NB4 (cell line): ENCODE measurements at regions not wholly inside any gene's neighbourhood (a gene's known extent, or its start where the extent isn't known, plus 50 kb on each side); places are given as distances from the start of the nearest gene placed in this dataset.

Experiments used
- CTCF ChIP-seq: IDR thresholded peaks from one replicate; pipeline ENCODE4 v1.5.1; 2012; ENCODE audit warnings: low read depth, low read length
- POLR2A ChIP-seq: IDR thresholded peaks from 2 replicates; pipeline ENCODE4 v1.6.1; 2011; ENCODE audit warnings: mild to moderate bottlenecking; ENCODE audit not compliant: insufficient read length; ENCODE audit errors: extremely low read depth

- TF ChIP-seq CTCF (no peak), POLR2A (no peak)
Measured at GRCh38 chr3:181330257-181330656, 340.7 kb upstream of the DNAJC19 start.
